Dedifferentiated amniotic fluid mesenchymal stem cell (primary cell): ENCODE measurements at regions not wholly inside any gene's neighbourhood (a gene's known extent, or its start where the extent isn't known, plus 50 kb on each side); places are given as distances from the start of the nearest gene placed in this dataset.

Experiments used
- DNase-seq: peaks from one replicate; pipeline ENCODE4 v3.0.0-alpha.2; 2016; ENCODE audit errors: extremely low spot score

- DNase-seq = no peak
These were observed 108.9 kb upstream of the CLMP start for GRCh38 chr11:123303924-123304323.

- peak; percentile 45 for DNase-seq
These were observed 107.7 kb upstream of the CLMP start for GRCh38 chr11:123302751-123303195.

GRCh38 chr11:123301696-123302400 lies 106.8 kb upstream of the CLMP start:
- DNase-seq = no peak

- DNase-seq = no peak
These were observed 106.1 kb upstream of the CLMP start for GRCh38 chr11:123301013-123301591.

GRCh38 chr11:123299721-123300120 lies 104.7 kb upstream of the CLMP start:
- no peak for DNase-seq

- no peak for DNase-seq
These were observed 103.7 kb upstream of the CLMP start for GRCh38 chr11:123298488-123299447.

GRCh38 chr11:123292647-123293046 lies 97.6 kb upstream of the CLMP start:
- DNase-seq = no peak

- no peak for DNase-seq
These were observed 96.3 kb upstream of the CLMP start for GRCh38 chr11:123291201-123291869.

- no peak for DNase-seq
These were observed 91.7 kb upstream of the CLMP start for GRCh38 chr11:123286761-123287160.

- DNase-seq = no peak
These were observed 91.2 kb upstream of the CLMP start for GRCh38 chr11:123286255-123286654.

GRCh38 chr11:123284454-123284853 lies 89.4 kb upstream of the CLMP start:
- no peak for DNase-seq

- no peak for DNase-seq
These were observed 87.5 kb upstream of the CLMP start for GRCh38 chr11:123282597-123282996.

- DNase-seq = no peak
These were observed 78.6 kb upstream of the CLMP start for GRCh38 chr11:123273616-123274015.

- DNase-seq = no peak
These were observed 77.5 kb upstream of the CLMP start for GRCh38 chr11:123272565-123272964.

- no peak for DNase-seq
These were observed 73.1 kb upstream of the CLMP start for GRCh38 chr11:123268156-123268555.

- DNase-seq = no peak
These were observed 70.9 kb upstream of the CLMP start for GRCh38 chr11:123265951-123266350.

- no peak for DNase-seq
These were observed 69.4 kb upstream of the CLMP start for GRCh38 chr11:123264431-123264780.

GRCh38 chr11:123261345-123262106 lies 66.5 kb upstream of the CLMP start:
- peak; percentile 58 for DNase-seq

GRCh38 chr11:123260511-123261211 lies 65.6 kb upstream of the CLMP start:
- no peak for DNase-seq

- no peak for DNase-seq
These were observed 63.8 kb upstream of the CLMP start for GRCh38 chr11:123258877-123259276.

- no peak for DNase-seq
These were observed 62.3 kb upstream of the CLMP start for GRCh38 chr11:123257370-123257769.
